ENCODE measurements at regions not wholly inside any gene's neighbourhood (a gene's known extent, or its start where the extent isn't known, plus 50 kb on each side); places are given as distances from the start of the nearest gene placed in this dataset.
A peak's percentile ranks its signal among the peaks of the same experiment; 100 is the strongest.

DNA sequence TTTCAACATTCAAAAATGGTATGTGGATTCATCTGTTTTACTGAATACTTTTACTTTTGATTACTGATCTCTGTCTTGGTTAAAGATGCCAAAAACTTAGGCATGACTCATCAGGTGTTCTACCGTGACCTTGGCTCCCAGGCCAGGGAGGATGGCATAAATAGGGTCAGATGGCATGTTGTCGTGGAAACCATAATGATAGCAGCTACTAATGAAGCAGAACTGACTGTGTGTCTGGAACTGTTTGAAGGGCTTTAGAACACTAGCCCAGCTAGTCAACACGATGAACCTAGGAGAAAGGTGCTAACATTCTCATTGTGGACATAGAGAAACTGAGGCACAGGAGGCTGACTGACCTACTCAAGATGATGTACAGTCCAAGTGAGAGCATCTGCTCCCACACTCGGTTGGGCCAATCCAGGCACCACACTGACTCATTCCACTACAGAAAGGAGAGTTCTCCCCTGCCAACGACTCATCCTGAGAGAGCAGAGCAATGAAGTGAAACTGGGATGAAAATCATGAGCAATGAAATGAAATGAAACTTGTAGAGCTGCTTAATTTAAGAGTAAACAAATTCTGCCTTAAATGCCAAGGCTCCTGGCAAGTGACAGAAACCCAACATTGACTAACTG is 116.0 kb downstream of the TENT4A start:
- in situ Hi-C loops (cut with HindIII; ENCODE audit: low pct_unique_long_range_greater_than_20kb, low sequenced_read_pairs) = no loop called here
- DNase-seq (ENCODE audit: low read depth, low spot score) = no peak

DNA sequence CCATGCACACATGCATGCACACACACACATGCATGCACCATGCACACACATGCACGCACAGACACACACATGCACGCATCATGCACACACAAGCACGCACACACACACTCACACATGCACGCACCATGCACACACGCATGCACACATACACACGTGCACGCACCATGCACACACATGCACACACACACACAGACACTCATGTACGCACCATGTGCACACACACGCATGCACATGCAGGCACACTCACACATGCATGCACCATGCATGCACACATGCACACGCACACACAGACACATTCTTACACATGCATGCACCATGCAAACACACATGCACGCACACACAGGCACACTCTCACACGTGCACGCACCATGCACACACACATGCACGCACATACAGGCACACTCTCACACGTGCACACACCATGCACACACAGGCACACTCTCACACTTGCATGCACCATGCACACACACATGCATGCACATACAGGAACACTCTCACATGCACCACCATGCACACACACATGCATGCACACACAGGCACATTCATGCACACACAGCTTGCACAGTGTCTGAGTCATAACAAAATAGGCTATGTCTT is 117.5 kb downstream of the TENT4A start:
- DNase-seq (ENCODE audit: low read depth, low spot score) = no peak
- in situ Hi-C loops (cut with HindIII; ENCODE audit: low pct_unique_long_range_greater_than_20kb, low sequenced_read_pairs) = no loop called here

DNA sequence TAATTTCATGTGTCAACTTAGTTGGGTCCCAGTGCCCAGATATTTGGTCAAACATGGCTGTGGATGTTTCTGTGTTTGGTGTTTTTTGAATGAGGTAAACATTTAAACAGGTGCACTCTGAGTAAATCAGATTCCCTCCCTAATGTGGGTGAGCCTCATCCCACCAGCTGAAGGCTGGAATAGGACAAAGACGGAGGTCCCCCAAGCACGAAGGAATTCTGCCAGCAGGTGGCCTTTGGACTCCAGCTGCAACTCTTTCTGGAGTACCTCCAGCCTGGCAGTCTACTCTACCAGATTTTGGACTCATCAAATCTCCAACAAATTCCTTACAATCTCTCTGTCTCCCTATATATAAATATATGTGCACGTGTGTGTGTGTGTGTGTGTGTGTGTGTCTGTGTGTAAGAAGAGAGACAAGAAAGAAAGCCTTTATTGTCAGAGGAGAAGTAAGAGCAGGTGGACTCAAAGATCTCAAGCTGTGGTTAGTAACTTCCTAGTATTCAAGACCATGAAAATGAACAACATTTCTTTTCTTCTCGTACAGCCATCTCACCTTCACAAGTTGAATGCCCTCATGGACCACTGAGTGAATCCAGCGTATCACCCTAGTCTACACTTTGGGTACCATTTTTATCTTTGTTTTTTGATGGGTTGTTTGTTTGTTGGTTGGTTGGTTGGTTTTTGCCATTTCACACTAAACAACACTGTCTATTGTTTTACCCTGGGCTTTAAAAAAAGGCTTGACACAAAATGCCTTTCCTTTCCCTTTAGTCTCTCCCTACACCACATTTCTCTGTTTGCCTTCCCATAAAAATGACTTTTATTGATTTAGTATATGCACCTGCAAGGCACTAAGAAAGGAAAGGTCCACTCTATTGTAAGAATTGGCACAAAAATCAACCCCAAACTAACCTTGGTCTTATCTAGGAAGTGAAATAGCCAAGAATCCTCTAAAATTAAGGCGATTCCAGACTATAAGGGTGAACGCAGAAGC is 118.7 kb downstream of the TENT4A start:
- in situ Hi-C loops (cut with HindIII; ENCODE audit: low pct_unique_long_range_greater_than_20kb, low sequenced_read_pairs) = no loop called here
- no peak for DNase-seq (ENCODE audit: low read depth, low spot score)

DNA sequence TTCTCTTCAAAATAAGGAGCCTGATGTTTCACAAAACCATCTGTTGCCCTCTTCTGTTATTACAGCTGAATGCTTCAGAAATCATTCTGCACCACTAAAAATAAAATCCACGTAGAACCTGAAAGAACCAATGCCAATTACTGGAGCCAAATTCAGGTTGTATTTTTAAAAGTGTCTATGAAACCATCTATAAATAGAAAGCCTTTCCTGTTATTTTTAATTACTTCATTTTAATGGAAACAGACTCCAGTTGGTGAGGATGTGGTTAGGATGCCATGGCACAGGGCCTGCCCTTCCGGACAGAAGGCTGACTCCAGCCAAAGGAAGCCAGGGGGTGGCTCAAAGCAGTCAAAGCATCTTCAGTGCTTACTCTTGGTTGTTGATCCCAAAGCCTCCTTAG is 119.8 kb downstream of the TENT4A start:
- no peak for DNase-seq (ENCODE audit: low read depth, low spot score)

DNA sequence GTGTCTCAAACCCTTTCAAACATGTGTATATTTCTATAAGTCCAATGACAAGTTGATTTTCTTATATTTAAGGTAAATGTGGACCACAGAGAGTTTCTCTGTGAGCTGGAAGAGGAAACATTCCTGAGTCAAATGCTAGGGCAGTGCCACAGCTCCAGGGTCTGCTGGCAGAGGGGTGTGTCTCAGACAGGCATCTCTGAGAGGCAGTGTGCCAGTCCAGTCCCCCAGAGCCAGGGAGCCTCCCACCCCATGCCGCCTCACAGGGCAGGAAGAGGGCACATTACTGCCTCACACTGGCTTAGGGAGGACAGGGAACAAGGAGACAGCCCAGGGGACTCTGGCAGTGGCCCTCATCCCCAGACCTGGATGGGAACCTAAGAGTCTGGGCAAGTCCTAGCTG is 120.2 kb downstream of the TENT4A start:
- no peak for DNase-seq (ENCODE audit: low read depth, low spot score)
- in situ Hi-C loops (cut with HindIII; ENCODE audit: low pct_unique_long_range_greater_than_20kb, low sequenced_read_pairs) = no loop called here

More for the DNA sequence above, 119.8 kb downstream of the TENT4A start:
- in situ Hi-C loops (cut with HindIII; ENCODE audit: low pct_unique_long_range_greater_than_20kb, low sequenced_read_pairs) = no loop called here

DNA sequence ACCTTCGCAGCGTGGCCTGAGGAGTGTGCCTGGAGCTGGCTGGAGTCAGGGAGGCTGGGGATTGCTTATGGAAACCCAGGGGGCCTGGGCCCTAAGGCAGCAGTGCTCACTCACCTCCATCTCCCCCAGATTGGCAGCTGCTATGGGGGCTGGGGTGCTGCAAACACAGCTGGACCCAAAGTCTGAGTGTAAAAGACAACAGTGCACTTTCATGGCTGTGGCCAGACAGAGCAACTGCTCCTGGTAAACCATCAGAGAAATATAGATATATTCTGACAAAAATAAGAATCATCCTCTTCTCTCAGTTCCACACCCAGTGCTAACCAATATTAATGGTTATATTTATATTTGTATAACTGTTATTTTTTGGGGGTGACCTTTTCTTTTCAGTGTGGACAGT is 123.9 kb downstream of the TENT4A start:
- DNase-seq (ENCODE audit: low read depth, low spot score) = no peak
- in situ Hi-C loops (cut with HindIII; ENCODE audit: low pct_unique_long_range_greater_than_20kb, low sequenced_read_pairs) = no loop called here

DNA sequence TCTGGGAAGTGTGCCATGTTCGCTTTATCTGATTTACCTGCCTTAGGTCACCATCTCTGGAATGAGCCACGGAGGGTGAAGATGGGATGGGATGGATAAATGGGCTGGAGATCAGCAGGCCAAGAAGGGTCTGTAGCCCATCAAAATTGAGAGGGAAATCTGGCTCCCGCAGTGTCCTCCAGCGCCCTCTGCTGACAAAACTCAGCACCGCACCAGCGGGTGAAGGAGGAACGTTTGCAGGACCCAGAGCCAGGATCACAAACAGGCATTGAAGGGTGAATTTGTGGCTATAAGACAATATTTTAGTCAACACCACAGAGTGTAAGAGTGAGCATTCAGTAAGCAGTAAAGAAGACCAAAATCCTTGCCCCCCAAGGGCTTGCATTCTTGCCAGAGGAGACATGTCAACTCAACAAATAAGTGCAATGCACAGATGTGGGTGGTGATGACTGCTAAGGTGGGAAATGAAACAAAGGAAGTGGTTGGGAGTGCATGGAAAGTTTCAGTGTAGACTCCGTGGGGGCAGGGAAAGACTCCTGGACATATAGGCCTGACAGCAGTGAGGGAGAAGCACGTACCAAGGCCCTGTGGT is 124.4 kb downstream of the TENT4A start:
- peak; percentile 48 for DNase-seq (ENCODE audit: low read depth, low spot score)
- in situ Hi-C loops (cut with HindIII; ENCODE audit: low pct_unique_long_range_greater_than_20kb, low sequenced_read_pairs) = no loop called here

DNA sequence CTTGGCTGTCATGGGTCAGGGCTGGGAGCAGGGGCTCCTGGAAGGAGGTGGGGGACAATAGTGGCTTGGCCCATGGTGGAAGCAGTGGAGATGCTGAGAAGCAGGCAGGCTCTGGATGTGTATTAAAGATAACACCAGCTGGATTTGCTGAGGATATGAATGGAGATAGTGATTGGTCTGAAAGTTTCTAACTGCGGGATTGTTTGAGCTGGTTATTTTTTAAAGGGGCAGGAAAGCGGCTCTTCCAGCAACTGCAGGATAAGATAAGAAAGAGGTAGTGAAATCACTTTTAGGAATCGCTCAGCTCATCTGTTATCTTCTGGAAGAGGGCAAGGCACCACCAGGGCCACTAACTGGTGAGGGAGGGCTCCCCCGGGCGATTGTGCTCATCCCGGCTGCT is 125.5 kb downstream of the TENT4A start:
- in situ Hi-C loops (cut with HindIII; ENCODE audit: low pct_unique_long_range_greater_than_20kb, low sequenced_read_pairs) = no loop called here
- no peak for DNase-seq (ENCODE audit: low read depth, low spot score)

DNA sequence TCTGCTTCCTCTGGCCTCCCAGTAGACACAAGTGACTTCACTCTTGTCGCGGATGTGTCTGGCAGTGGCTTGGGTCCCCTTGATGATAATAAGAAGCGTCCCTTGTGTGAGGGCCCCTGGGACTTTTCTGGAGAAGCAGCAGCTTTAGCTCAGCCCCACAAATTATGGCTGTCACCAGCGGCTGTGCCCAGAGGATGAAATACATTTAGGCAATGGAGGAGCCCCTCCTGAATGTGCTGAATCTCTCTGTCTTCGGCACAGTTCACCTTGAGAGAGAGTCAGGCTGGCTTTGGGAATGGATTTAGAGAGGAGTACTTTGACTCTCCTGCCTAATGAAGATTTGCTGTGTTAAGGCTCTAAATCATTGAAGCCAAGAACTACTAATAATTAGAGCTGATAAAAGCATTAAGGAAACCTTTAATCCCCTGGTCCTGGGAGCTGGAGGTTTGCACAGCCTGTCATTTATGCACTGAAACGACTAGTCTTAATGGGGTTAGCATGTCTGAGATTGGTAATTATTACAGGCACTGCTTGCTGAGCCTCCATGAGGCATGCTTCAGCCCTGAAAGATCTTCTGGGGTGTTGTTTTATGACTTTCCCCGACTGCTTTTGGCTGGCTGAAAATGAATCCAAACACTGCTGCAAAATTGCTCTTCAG is 127.0 kb downstream of the TENT4A start:
- in situ Hi-C loops (cut with HindIII; ENCODE audit: low pct_unique_long_range_greater_than_20kb, low sequenced_read_pairs) = no loop called here
- DNase-seq (ENCODE audit: low read depth, low spot score) = no peak

DNA sequence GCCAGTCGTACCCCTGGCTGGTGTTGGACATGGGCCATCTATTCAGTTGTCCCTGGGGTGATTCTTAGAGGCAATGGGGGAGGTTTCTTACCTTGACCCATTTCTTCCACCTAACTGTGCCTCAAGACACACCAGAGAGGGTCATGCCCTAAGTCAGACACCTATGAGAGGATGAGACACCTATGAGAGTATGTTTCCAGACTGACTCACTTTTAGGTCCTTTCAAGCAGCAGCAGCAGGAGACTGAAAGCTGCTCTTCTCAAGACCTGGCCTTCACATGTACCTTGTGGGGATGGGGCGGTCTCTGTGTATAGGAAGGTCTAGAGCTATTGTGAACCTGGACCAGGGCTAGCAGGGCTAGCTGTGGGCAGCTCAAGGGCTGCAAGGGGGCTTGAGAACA is 130.1 kb downstream of the TENT4A start:
- in situ Hi-C loops (cut with HindIII; ENCODE audit: low pct_unique_long_range_greater_than_20kb, low sequenced_read_pairs) = no loop called here
- no peak for DNase-seq (ENCODE audit: low read depth, low spot score)

DNA sequence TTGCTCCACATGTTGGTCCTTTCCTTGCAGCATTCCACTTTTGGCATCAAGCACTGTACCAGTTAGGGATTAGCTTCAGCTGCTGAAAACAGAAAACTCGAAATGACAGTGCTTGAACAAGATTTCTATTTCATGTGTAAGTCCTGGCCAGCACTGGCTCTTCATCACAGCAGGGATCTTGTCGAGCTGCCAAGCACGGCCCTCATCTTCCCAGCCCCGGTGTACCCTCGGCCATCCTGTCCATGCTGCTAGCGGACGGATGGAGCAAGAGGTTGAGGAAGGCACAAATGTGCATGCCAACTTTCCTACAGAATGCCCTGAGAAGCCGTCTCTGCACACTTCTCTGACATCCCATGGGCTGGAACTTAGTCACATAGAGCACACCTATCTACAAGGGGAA is 130.6 kb downstream of the TENT4A start:
- no peak for DNase-seq (ENCODE audit: low read depth, low spot score)
- in situ Hi-C loops (cut with HindIII; ENCODE audit: low pct_unique_long_range_greater_than_20kb, low sequenced_read_pairs) = no loop called here

DNA sequence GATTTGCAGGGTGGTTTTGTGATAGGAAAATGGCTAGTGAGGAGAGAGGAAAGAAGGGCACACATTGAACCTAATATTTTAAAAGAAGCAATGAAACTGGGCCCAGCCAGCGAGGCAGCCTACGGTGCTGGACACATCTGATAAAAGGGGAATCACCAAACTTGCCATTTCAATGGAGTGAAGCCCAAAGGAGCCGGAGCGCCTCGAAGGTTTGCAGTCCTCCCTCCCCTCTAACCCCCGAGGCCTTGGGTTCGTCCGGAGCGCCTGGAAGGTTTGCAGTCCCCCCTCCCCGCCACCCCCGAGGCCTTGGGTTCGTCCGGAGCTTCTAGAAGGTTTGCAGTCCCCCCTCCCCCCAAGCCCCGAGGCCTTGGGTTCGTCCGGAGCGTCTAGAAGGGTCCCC is 132.6 kb downstream of the TENT4A start:
- no peak for DNase-seq (ENCODE audit: low read depth, low spot score)
- in situ Hi-C loops (cut with HindIII; ENCODE audit: low pct_unique_long_range_greater_than_20kb, low sequenced_read_pairs) = no loop called here

DNA sequence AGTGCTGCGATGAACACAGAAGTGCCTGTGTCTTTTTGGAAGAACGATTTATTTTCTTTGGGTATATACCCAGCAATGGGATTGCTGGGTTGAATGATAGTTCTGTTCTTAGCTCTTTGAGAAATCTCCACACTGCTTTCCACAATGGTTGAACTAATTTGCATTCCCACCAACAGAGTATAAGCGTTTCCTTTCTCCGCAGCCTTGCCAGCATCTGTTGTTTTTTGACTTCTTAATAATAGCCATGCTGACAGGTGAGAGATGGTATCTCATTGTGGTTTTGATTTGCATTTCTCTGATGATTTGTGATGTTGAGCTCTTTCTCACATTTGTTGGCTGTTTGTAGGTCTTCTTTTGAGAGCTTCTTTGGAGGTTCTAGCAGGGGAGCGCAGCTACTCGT is 134.6 kb downstream of the TENT4A start:
- in situ Hi-C loops (cut with HindIII; ENCODE audit: low pct_unique_long_range_greater_than_20kb, low sequenced_read_pairs) = no loop called here
- DNase-seq (ENCODE audit: low read depth, low spot score) = no peak

DNA sequence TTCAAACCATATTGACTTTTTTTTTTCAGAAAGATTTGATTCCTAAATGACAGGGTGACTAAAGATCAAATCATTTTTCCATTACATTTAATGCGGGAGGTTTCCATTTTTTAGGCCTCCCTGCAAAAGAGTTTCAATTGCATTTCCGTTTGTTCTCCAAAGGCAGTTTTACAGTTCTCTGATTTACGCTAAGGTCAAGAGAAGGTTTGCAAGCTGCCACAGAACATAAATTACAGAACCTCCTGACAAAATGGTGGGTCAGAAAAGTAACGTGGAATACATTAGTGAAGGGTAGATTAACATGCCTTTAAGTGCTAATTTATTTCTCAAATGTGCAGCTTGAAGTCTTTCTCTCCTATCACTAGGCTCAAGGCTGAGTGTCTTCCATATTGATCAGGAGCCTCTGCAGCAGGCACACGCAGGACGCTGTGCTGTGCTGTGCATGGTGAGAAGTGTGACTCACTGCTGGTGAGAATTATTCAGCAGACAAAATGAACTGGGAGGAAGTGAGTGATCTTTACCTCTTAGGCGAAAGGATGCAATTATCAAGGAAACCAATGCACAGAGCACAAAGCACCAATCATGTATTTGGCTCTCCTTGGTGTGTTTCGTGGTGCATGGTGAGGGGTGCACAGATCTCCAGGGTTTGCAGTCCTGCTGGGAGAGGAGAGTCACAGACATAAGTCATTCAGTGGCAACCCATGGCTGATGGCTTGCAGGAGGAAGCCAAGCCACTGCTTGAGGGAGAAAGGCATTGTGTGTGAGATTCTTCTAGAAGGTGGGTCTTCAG is 136.3 kb downstream of the TENT4A start:
- DNase-seq (ENCODE audit: low read depth, low spot score) = no peak
- in situ Hi-C loops (cut with HindIII; ENCODE audit: low pct_unique_long_range_greater_than_20kb, low sequenced_read_pairs) = no loop called here

DNA sequence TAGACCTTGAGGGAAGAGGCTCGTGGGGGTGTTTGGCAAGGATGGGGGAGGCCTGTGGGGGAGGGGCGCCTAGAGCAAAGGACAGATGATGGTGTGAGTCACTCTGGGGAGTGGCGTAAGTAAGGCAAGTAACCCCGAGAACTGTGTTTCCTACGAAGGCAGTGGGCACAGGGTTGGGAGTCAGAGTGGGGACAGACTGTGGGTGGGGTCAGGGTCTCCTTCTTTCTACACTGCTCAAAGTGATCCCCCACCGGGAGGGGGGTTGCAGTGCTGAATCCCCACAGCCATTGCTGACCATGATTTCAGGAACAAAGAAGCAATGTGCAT is 136.8 kb downstream of the TENT4A start:
- in situ Hi-C loops (cut with HindIII; ENCODE audit: low pct_unique_long_range_greater_than_20kb, low sequenced_read_pairs) = no loop called here
- DNase-seq (ENCODE audit: low read depth, low spot score) = no peak

DNA sequence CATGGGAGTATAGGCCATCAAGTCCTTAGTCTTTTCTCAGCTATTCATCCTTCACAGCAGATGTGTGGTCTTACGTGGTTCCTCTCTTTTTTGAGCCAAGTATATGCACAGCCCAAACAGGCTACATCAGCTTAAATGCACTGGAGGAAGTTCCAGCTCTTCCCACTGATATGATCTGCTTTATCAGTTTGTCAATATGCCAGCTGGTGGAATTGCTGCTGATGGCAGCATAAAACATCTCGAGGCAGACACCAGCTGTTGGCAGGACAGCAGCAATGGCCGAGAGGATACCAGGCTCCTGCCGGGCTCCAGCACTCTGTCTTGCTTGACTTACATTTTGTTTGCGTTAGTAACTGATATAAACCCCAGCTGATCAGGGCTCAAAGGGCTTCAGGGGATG is 143.4 kb downstream of the TENT4A start:
- no peak for DNase-seq (ENCODE audit: low read depth, low spot score)
- in situ Hi-C loops (cut with HindIII; ENCODE audit: low pct_unique_long_range_greater_than_20kb, low sequenced_read_pairs) = no loop called here

DNA sequence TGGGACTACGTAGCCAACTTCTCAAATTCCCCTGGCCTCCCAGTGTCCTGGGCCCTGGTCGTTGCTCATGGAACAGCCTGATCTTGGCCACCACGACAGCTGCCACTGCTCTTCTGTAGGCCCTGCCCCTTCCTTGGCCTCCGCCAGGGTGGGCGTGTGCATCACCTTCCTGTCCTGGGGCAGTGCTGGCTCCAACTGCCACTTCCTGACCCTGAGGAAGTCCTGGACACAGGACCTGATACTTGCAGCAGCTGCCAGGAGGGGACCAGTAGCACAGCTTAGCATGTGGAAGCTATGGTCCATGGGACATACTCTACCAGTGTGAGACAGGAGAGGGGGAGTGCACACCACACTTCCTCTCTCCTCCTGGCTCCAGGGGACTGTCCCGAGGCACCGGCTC is 145.2 kb downstream of the TENT4A start:
- in situ Hi-C loops (cut with HindIII; ENCODE audit: low pct_unique_long_range_greater_than_20kb, low sequenced_read_pairs) = no loop called here
- no peak for DNase-seq (ENCODE audit: low read depth, low spot score)

All from SK-MEL-5 (cell line).